ENCODE measurements at regions not wholly inside any gene's neighbourhood (a gene's known extent, or its start where the extent isn't known, plus 50 kb on each side); places are given as distances from the start of the nearest gene placed in this dataset.
A peak's percentile ranks its signal among the peaks of the same experiment; 100 is the strongest.
"Not testable (repeated sequence)": the region's sequence is repeated elsewhere in the genome, so short reads cannot be mapped to it uniquely, and the experiment has no call there.

DNA sequence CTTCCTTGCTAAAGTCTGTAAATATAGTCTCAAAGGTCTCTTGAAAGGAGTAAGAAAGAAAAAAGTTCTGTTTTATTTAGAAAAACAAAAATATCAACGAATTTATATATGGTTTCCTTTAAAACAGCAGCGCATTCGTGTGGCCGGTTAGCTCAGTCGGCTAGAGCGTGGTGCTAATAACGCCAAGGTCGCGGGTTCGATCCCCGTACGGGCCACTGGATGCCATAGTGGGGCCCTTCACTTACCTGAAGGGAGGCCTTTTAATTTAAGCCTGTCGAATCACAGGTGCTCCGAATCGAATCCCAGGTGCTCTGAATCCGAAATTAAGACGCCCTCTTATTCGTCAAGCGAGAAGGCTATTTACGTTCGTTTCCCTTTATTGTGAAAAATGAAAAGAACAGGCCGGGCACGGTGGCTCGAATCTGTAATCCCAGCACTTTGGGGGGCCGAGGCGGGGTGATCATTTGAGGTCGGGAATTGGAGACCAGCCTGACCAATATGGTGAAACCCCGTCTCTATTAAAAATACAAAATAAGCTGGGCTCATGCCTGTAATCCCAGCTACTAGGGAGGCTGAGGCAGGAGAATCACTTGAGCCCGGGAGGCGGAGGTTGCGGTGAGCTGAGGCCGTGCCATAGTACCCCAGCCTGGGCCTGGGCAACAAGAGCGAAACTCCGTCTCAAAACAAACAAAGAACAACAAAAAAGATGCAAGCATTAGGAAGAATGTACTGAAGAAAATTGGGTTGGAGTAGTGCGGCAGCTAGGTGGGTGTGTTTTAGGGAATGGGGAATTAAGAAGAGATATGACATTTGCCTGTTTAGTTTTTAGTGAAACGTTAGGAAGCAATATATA, 195.8 kb upstream of the ZNF184 start:
- peak; percentile 33 for DNase-seq

DNA sequence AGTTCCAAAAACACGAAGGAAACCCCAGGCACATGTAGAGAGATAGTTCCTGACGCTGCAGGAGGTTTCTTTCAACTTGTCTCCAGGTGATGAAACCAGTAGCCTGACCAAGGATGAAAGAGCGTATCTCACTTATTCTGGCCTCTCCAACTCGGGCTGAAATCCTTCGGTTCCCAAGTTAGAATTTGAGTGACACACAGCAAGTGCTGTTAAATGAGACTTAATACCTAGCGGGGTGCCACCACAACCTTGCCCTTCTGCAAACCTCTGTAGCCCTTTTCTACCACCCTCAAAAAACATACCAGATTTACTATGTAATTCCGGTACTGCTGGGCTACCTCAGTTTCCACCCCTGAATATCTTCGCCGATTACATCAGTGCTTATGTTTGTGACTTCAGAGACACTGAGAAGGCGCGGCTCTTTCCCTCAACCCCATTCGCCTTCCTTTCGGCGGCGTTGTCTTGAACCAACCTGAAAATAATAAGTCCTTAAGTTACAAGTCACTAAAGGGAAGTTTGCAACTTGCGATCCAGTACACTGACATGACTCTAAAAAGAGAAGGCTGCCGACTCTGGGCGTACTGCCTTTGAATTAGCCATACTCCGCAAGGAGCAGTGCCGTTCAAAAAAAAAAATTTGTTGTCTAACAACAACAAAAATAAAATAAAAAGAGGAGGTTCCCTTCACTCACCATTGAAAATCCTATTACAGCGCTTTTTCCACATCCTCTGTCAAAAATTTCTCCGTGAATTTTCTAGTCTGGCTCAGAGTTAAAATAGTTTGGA, 194.9 kb upstream of the ZNF184 start:
- no peak for DNase-seq

DNA sequence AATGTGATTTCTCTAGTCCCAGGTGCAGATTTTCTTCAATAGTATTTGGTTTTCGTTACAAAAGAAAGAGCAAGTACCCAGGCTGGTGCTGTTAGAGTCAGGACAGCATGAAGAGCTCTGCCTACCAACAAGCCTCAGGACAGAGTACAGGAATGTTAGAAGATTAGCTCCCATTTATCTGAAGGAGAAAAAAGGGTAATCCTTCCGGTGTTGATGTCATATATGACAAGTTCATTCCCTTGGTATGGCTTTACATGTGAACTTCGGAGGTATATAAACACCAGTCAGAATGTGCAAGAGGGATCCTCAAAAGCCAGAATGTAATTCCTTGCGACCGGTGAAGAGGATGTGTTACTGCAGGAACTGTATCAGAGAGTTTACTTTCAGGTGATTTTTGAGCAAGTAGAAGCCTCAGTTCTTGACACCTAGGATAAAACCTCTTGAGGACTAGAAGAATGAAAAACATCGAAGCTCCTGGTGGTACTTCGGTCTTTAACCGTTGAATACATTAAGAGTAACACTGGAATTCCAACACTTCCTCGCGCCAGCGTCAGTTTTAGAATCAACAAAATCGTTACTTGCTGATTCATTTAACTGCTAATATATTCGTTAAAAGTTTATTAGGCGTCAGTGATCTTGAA, 194.2 kb upstream of the ZNF184 start:
- DNase-seq = no peak

DNA sequence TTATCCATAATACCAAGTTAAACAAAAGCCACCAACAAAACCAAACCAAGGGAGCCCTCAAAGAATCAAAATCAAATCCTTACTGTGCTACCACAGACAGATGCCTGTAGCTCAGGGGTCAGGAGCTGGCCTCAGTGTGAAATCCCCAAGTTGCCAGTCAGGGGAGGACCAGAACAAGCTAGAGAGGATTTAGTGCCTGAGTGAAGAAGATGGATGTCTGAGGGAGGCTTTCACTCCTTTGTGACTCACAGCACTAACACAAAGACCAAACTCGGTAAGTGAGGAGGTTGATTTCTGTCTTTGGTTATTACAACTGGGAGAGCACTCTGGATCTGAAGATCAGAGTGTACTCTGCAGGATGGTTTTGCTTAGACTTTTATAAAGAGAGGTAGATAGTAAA, 189.9 kb upstream of the ZNF184 start:
- DNase-seq = no peak

DNA sequence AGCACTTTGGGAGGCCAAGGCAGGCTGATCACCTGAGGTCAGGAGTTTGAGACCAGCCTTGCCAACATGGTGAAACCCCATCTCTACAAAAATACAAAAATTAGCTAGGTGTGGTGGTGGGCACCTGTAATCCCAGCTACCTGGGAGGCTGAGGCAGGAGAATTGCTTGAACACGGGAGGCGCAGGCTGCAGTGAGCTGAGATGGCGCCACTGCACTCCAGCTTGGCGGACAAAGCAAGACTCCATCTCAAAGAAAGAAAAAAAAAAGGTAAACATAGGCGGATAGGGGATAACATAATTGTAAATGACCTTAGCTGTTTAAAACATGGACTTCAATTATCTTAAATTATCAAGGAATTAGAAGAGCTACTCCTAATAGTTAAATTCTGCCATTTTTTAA, 189.3 kb upstream of the ZNF184 start:
- not testable (repeated sequence) for DNase-seq

DNA sequence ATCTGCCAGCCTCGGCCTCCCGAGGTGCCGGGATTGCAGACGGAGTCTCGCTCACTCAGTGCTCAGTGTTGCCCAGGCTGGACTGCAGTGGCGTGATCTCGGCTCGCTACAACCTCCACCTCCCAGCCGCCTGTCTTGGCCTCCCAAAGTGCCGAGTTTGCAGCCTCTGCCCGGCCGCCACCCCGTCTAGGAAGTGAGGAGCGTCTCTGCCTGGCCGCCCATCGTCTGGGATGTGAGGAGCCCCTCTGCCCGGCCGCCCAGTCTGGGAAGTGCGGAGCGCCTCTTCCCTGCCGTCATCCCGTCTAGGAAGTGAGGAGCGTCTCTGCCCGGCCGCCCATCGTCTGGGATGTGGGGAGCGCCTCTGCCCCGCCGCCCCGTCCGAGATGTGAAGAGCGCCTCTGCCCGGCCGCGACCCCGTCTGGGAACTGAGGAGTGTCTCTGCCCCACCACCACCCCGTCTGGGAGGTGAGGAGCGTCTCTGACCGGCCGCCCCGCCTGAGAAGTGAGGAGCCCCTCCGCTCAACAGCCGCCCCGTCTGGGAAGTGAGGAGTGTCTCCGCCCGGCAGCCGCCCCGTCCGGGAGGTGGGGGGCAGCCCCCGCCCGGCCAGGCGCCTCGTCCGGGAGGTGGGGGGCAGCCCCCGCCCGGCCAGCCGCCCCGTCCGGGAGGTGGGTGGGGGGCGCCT, 180.4 kb upstream of the ZNF184 start:
- not testable (repeated sequence) for DNase-seq

DNA sequence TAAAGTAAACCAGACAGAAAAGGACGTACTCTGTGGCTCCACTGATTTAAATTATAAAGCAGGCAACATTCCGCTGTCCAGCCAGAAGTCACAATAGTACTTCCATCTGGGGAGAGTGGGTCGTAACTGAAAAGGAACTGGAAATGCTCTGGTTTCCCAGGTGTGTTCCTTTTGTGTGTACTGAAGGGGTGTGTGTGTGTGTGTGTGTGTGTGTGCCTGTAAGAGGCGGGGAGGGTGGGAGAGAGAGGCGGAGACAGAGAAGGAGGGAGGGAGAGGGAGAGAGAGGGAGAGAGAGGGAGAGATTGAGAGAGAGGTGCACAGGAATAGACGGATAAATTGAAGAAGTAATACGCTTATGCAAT, 178.4 kb upstream of the ZNF184 start:
- no peak for DNase-seq

DNA sequence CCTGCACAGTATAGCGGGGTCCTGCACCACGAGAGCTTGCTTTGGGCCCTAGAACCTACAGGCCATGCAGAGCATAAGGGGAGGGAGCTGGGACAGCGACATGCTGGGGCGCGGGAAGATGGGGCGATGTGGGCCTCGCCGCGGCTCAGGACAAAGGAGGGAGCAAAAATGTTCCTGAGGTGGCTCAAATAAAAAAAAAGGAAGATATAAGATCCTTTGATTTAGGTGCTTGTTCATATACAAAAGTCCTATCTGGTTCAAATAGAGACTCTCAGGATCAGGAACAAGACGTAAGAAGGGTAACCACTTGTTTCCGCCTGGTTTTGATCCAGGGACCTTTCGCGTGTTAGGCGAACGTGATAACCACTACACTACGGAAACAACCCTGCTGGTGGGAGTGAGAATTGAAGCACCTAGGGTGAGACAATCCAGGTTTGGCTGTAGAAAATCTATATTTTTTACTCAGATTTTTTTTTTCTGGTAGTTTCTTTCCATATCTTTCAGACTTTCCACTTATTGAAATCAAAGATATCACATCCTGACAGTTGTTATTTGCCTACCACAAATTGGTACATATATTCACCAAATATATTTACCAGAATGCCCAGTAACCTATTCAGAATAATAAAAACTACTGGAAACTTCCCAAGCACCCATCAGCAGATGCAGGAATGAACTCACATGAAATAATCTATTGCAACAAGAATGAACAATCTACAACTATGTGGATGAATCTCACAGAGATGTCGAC, 177.9 kb upstream of the ZNF184 start:
- peak; percentile 5 for DNase-seq

DNA sequence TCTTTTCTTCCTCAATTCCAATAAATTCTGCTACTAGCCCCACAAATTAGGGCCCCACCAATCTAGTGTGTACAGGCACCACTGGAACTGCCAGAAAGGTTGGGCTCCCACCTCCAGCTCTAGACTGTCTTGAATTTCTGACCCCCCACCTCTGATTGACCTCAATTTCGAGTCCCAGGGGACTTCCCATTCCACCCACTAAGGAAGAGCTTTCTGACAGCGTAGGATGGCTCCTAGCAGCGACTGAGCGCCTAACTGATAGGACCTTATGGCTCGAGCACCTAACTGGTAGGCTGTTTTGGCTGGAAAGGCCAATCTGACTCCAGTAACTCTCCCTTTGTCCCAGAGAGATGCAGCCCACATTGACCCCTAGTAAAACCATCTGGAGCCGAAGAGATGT, 171.6 kb upstream of the ZNF184 start:
- DNase-seq = no peak

DNA sequence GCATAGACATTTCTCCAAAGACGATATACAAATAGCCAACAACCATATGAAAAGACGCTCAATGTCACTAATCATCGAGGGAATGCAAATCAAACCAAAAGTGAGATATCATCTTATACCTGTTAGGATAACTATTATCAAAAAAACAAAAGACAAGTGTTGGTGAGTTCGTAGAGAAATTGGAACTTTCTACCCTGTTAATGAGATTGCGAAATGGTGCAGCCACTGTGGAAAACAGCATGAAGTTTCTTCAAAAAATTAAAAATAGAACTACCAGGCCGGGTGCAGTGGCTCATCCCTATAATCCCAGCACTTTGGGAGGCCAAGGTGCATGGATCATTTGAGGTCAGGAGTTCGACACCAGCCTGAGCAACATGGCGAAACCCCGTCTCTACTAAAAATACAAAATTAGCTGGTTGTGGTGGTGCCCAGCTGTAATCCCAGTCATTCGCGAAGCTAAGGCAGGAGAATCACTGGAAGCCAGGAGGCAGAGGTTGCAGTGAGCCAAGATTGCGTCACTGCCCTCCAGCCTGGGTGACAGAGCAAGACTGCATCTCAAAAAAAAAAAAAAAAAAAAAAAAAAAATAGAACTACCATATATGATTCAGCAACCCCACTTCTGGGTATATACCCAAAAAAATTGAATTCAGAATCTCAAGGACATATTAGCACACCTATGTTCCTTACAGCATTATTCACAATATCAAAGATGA, 170.0 kb upstream of the ZNF184 start:
- no peak for DNase-seq

DNA sequence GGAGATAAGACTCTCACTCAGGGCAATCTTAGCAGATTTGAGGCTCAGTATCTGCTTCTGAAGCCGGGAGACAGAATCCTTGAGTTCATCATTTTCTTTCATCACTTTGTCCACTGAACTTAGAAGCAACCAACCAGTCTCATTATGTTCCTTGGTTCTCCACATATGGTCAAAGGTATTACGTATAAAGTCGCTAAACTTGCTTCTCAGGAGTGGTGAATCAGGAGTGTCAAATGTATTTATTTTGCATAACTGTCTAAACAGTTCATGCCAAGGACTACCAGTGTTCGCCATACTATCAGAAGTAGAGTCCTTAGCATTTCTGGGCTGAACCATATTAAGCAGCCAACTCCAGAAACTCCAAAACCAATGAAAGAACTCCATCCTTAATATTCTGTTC, 163.0 kb upstream of the ZNF184 start:
- DNase-seq = not testable (repeated sequence)

DNA sequence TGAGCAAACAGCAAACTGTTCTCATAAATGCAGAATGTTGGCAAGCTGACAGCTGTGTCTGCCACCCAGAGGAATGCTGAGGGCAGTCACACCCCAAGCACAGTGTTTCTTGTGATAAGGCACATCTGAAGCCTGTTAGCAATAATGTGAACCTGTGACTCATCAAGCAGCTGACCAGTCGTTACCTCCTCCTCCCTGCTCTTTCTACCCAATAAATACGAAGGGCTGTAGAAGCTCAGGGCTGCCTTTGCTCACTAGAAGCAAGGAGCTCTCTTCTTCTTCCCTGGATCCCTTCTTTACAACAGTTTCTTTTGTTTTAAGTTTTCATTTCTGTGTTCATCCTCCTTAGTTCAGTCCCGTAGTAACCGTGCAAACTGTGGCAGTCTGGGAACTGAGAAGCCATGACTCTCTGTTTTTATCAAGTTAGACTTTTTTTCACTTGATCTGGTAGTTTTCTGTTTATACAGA, 160.3 kb upstream of the ZNF184 start:
- not testable (repeated sequence) for DNase-seq

DNA sequence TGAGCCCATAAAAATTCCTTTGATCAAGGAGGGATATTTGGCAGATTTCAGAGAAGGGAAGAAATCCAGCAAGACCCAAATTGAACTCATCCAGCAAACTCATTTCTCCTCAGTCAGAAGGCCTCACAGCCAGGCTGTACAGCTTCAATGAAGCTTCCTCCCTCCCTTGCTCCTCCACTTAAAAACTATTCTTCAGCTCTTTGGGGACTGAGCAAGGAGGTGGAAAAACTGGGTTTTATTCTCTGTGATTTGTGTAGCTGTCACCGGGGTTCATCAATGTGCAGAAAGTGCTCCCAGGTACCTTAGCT, 158.7 kb upstream of the ZNF184 start:
- DNase-seq = no peak

DNA sequence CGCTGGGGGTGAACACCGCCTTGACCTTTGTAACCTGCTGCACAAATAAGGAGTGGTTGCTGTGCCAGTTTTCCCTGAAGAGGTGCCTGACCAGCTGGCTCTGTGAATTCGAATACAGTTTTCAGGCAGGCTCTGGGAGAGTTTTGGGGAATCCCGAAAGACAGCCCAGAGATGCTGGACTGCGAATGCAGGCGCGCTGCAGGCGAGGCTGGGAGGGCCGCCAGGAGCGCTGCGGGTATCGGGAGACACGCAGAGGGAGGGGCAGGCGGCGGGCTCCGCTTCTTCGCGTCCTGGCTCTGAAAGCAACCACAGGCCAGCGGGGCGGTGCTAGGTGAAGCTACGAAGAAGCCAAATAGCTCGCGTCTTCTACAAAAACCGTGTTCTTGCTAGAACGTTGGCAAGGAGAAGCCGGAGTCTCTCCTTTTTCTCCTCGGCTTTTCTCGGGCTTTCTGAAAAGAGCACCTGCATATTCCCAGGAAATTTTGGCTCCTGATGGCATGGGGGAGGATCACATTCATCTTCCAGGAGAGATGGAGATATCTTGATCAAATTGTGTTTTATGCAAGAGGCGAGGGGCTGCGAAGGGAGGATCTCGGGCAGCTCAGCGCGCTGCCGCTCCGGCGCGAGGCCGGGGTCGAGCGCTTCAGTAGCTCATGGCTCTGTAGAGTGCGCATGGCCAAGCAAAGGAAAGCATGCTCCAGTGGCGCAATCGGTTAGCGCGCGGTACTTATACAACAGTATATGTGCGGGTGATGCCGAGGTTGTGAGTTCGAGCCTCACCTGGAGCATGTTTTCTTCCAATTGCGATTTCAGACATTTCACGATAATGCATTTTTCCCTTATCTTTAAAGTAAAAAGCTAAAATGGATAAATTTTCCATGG, 158.1 kb upstream of the ZNF184 start:
- no peak for DNase-seq

DNA sequence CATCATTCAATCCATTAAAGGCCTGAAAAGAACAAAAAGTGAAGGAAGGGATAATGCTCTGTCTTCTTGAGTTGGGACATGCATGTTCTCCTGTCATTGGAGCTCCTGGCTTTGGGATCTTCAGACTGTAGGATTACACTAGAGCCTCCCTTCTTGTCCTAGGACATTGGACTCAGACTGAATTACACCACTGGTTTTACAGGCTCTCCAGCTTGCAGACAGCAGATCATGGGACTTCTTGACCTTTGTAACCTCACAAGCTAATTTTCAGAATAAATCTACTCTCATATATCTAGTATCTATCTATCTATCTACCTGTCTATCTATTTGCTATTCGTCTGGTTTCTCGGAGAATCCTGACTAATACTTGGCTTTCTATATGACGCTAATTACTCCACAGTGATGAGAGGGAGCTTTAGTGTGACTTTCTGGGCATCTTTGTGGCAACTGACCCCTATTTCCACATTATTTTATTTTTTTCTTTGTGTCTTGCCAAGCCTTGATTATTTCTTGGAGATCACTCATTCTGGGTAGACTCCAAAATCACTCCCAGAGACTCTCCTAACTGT, 151.9 kb upstream of the ZNF184 start:
- no peak for DNase-seq

DNA sequence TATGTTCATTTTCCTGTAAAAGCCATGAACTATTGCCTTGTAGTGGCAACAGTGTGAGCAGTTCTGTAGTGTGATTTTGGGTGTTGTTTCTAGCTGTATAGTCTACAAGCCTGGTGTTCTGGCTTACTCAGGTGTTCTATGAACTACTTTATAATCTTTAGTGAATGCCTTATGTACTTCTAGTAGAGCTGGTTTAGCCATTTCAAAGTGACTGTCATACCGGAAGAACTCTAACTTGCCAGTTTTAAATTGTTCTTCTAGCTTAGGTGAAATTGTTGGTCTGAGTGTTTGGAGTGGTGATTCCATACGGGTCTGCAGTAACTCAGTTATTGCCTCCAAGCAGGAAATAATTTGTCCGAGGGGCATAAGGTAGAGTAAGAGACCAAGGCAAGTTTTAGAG, 150.2 kb upstream of the ZNF184 start:
- no peak for DNase-seq

DNA sequence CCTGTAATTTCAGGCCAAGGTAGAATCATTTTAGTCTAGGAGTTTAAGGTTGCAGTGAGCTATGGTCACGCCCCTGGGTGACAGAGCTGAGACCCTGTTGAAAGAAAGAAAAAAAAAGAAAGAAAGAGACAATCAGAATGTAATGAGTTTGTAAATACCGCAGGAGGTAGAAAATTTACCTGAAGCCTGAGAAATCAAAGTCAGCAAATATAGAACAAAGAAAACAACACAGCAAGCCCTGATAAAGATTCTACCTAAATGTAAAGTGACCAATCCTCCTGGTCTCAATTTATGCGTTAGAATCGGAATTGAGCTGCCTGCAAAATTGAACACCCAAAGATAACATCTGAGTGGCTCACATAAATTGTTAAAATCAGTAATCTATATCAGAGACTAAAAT, 146.5 kb upstream of the ZNF184 start:
- DNase-seq = no peak

DNA sequence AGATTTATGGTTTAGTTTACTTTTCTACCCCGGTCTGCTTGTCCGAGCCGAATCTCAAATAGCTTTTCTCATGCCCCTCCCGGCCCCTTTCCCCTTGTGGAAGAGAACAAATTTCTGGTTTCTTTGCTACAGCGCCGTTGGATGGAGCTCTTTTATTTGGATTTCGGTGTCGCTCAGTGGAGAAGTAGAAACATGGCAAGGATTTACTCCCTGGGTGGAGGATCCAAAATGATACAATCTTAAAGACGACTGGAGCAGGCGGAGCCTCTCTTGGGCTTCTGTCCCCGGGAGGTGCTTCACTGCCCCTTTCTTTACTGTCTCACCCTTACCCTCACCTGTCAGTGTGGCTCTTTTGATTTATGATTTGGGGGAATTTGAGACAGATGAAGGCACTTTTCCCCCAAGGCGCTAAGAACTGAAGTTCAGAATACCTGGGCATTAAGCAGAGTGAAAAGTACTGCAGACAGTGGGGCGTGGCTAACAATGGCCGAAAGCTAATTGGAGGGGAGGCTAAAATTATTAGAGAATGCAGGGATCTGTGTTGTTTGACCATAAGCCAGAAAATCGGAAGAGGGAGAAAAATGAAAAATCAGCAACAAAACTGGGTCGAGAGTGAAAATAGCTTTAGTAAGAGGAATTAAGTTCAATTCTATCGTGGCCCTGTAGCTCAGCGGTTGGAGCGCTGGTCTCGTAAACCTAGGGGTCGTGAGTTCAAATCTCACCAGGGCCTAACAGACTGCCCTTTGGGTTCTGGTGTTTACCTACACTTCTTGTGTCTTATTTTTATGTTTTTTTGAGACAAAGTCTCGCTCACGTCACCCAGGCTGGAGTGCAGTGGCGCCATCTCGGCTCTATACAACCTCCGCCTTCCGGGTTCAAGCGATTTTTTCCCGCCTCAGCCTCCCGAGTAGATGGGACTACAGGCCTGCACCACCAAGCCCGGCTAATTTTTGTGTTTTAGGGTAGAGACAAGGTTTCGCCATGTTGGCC, 145.1 kb upstream of the ZNF184 start:
- no peak for DNase-seq

DNA sequence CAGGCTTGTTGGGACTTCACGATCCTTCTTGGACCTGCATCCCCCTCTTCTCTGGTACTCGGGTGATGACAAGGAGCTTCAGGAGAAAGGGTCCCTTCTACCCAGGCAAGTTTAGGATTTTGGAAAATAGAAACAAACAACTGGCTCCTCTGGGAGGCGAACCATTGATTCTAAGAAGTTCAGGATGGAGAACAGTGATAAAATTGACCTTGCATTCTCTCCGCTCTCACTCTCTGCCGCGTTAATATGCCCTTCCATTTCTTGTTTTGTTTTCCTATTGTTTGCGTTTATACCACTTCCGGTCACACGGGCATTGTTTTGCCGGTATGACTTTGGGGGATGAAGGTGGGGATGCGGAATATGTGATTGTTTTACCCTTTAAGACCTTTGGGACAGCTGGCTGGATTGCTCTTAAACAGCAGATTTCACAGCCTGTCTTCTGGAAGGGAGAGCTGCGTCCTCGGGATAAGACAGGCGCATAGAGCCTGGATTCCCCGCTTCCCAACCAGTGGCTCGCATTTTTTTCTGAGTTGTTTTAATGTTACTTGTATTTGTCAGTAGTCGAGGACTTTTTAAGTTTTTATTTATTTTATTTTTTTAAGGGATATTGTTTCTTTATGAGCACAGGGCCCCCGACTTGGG, 144.3 kb upstream of the ZNF184 start:
- no peak for DNase-seq

Measured in GDM1 (cell line).